Caki2 (cell line): ENCODE measurements at regions not wholly inside any gene's neighbourhood (a gene's known extent, or its start where the extent isn't known, plus 50 kb on each side); places are given as distances from the start of the nearest gene placed in this dataset.
"Not testable (repeated sequence)": the region's sequence is repeated elsewhere in the genome, so short reads cannot be mapped to it uniquely, and the experiment has no call there.

ENCODE experiments used
- DNase-seq: peaks from one replicate; pipeline ENCODE4 v3.0.0-alpha.2; 2015; ENCODE audit warnings: low read depth
- in situ Hi-C: cut with HindIII; loops from 2 replicates; pipeline ENCODE4 v1.10.0; 2016; ENCODE audit warnings: low sequenced_read_pairs, low pct_unique_long_range_greater_than_20kb, mixed read lengths

DNA sequence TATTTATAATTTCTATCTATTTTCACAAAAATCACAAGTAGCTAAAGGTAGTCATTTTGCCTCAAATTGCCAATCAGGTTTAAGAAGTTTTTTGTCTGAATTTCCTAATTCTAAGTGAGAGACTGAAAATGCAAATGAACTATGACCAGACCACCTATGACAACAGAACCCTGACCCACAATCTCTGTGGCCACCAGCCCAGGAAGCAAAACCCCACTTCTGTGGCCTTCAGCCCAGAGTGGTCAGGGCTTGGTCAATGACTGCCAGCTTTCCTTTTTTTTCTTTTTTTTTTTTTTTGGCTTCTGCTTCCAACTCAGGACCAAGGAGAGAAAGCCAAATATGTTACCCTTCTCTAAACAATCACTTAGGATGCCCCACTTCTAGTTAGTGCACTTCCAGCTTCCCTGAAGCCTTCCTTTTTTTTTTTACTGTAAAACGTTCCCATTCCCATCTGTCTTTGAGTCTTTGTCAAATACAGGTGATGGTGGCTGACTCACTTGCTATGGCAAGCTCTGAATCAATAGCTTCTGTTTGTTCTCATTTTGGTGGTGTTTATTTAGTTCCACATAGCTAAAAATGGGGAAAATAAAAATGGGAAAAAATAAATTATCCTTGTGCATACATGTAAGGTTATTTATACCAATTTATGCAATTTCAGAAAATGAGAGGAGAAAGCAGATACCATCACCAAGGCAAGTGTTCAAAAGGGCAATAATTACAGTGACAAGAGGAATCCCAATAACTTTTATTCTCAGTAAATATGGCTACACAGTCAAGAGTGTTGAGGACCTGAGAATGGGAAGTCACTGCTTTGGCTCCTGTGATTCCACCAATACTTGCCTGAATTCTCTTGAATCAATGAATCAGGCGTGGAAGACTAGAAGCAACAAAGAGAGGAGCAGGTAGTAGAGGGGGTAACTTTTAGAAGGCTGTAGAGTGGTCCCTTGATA, 170.3 kb upstream of the PDE7B start:
- in situ Hi-C loops: no loop called here
- DNase-seq: no peak

- no peak for DNase-seq
- in situ Hi-C loops: no loop called here
Measured at GRCh38 chr6:135686784-135687301, 164.7 kb upstream of the PDE7B start.

- DNase-seq, in situ Hi-C loops: not testable (repeated sequence)
Measured at GRCh38 chr6:135688476-135688875, 163.0 kb upstream of the PDE7B start.

DNA sequence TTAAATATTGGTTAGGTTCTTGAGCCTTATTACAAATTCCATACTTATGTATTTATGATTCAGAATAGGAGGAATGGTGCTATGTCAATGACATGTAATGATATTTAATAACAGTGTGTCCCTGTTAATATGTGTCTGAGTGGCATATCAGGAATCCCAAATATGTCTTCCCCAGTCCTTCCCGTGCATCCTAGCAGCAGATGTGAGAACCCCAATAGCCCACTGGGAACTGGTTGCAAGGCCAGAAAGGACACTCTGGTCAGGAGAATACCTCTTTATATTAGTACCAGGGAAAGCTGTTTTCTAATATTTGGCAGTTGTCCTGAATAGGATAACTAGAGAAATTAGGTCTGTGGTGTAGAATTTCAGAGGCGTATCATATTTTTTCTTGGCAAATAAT, 159.1 kb upstream of the PDE7B start:
- no peak for DNase-seq
- in situ Hi-C loops: no loop called here

GRCh38 chr6:135693811-135694370, 157.6 kb upstream of the PDE7B start:
- DNase-seq: no peak
- in situ Hi-C loops: no loop called here

- DNase-seq: no peak
- in situ Hi-C loops: no loop called here
Measured at GRCh38 chr6:135699705-135700104, 151.8 kb upstream of the PDE7B start.

DNA sequence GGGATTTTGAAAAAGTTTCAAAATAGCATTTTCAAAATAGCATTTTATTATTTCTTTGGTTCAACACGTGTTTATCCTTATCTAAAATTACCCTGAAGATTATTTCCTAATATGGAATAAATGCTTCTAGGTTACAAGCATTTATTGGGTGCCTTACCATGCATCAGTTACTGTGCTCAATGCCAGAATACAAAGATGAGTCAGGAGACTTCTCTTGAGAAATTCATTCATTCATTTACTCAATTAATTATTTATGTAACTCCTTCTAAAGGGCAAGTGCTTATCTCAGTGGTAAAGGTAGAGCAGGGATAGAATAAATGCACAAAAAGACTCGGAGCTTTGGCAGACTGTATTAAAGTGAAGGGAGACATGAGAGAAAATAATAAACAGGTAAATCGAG, 150.1 kb upstream of the PDE7B start:
- in situ Hi-C loops: no loop called here
- peak; percentile 17 for DNase-seq

GRCh38 chr6:135703007-135703406, 148.5 kb upstream of the PDE7B start:
- no peak for DNase-seq
- in situ Hi-C loops: no loop called here

GRCh38 chr6:135703621-135704020, 147.9 kb upstream of the PDE7B start:
- in situ Hi-C loops: no loop called here
- DNase-seq: no peak

DNA sequence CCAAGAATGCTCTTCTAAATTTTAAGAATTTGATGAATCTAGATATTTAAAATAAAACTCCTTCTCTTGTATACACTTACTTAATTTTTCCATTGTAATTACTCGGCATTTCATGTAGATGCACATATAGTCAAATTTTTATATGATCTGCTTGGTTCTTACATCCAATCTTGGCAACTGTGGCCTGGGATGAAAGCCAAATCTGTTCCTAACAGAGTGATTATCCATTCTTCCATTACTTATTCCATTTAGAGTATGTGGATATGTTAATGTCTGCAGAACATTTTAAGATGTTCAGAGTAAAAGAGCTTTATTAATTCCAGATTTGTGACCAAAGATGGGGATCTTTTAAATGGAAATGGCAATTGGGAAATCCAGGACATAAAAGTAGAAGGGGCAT, 144.1 kb upstream of the PDE7B start:
- in situ Hi-C loops: no loop called here
- DNase-seq: no peak

DNA sequence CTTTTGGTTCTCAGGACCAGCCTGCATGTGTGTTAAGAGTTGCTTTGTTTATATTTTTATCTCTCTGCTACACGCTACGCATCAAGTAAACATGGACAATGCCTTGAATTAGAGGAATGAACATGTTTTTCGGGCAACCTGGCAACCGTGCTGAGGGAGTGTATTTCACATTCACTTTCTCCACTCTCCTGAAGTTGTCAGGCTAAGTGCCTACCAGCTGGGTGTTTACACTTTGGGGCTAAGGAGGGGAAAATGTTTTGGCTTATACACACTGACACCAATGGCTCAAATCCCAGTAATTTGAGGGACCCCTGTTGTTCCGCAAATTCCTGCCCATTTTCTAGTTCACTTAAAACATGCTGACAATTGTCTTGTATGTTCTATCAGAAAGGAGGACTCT, 141.5 kb upstream of the PDE7B start:
- in situ Hi-C loops: no loop called here

DNA sequence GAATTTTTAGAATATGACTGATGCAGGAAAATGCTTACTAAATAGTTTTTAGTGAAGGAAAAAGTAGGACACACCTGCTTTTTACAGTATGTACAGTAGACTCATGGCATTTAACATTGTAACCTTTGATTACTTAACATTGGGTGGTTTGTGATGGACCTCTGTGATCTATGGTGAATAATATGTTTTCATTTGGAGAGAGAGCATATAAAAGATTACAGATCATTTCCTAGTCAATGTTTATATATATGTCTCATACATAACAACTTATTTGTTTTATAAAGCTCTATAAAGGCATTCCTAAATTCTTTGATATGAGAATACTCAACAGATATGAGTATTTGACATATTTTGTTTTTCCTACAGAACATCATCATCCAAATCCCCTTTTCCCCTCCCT, 129.3 kb upstream of the PDE7B start:
- no peak for DNase-seq
- in situ Hi-C loops: no loop called here

More for the DNA sequence above, 141.5 kb upstream of the PDE7B start:
- no peak for DNase-seq

- in situ Hi-C loops: no loop called here
- peak; percentile 95 for DNase-seq
Measured at GRCh38 chr6:135722679-135723078, 128.8 kb upstream of the PDE7B start.

DNA sequence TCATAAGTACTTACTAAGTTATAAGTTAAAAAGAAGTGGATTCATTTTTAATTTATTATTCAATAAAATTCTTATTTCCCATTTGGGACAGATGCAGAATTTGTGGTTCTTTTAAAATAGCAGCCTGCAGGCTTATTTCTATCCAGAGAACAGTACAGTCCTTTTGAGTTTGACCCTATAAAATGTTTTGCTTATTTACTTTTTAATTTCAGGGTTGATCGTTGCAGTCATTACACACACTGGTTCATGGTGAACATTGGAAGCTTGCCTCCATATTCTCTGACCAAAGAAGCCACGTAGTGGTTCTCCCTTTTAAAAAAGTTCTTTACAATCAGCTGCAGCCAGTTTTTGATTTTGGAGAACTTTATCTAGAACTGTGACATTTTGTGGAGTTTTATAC, 122.9 kb upstream of the PDE7B start:
- in situ Hi-C loops: no loop called here
- DNase-seq: no peak

GRCh38 chr6:135731116-135731515, 120.4 kb upstream of the PDE7B start:
- no peak for DNase-seq
- in situ Hi-C loops: no loop called here

DNA sequence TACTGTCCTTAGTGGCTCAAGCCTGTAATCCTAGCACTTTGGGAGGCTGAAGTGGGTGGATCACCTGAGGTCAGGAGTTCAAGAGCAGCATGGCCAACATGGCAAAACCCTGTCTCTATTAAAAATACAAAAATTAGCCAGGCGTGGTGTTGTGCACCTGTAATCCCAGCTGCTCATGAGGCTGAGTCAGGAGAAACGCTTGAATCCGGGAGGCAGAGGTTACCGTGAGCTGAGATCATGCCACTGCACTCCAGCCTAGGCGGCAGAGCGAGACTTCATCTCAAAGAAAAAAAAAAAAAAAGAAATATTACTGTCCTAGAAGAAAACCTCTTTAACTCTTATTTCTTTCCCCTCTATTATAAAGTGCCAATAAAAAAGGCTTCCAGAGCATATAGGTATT, 115.2 kb upstream of the PDE7B start:
- in situ Hi-C loops: not testable (repeated sequence)
- peak; percentile 23 for DNase-seq

GRCh38 chr6:135738636-135739035, 112.9 kb upstream of the PDE7B start:
- DNase-seq: no peak
- in situ Hi-C loops: no loop called here

DNA sequence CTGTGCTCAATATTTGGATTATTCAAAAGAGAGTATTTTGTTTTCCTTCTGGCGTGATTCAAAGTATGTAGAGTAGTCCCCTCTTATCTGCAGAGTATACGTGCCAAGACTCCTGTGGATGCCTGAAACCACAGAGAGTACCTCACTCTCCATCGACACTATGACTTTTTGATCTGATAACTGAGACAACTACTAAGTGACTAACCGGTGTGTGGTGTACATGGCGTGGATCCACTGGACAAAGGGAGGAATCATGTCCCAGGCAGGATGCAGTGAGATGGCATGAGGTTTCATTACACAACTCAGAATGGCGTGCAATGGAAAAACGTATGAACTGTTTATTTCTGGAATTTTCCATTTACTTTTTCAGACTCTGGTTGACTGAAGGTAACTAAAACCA, 112.2 kb upstream of the PDE7B start:
- in situ Hi-C loops: no loop called here
- DNase-seq: no peak

- no peak for DNase-seq
- in situ Hi-C loops: no loop called here
Measured at GRCh38 chr6:135740580-135740979, 110.9 kb upstream of the PDE7B start.

DNA sequence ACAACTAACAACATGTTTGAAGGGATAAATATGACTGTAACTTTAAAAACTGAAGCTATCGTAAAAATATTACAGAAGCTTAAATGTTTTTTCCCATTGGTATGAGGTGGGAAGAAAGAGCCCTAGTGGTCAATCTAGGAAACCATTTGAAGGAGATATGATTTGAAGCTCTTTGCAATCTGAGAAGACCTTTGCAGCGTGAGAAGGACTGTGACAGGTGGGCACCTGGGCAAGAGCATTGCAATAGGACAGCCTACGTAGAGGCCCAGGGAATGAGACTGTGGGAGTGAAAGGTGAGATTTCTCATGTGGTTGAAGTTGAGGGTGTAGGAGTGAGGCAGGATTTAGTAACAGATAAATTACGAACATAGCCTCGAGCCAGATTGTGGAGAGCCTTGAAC, 108.0 kb upstream of the PDE7B start:
- in situ Hi-C loops: no loop called here
- DNase-seq: no peak
